Osteocyte (in vitro differentiated cells): ENCODE measurements at regions not wholly inside any gene's neighbourhood (a gene's known extent, or its start where the extent isn't known, plus 50 kb on each side); places are given as distances from the start of the nearest gene placed in this dataset.

Experiments used
- DNase-seq: peaks from one replicate; pipeline ENCODE4 v3.0.0; 2021; ENCODE audit warnings: mixed read lengths; ENCODE audit not compliant: unreplicated experiment; ENCODE audit errors: extremely low spot score
- H3K27ac Mint-ChIP-seq: one replicate; pipeline ENCODE4 v1.8.0; 2021; ENCODE audit warnings: mild to moderate bottlenecking, mixed read lengths; ENCODE audit not compliant: unreplicated experiment
- H3K27me3 Mint-ChIP-seq: one replicate; pipeline ENCODE4 v1.8.0; 2021; ENCODE audit warnings: mixed read lengths; ENCODE audit not compliant: unreplicated experiment
- H3K36me3 Mint-ChIP-seq: one replicate; pipeline ENCODE4 v1.8.0; 2021; ENCODE audit warnings: mixed read lengths; ENCODE audit not compliant: unreplicated experiment
- H3K4me1 Mint-ChIP-seq: one replicate; pipeline ENCODE4 v1.8.0; 2021; ENCODE audit warnings: mixed read lengths; ENCODE audit not compliant: unreplicated experiment
- H3K4me3 Mint-ChIP-seq: one replicate; pipeline ENCODE4 v1.8.0; 2021; ENCODE audit warnings: mild to moderate bottlenecking, moderate library complexity, mixed read lengths; ENCODE audit not compliant: unreplicated experiment
- H3K9me3 Mint-ChIP-seq: one replicate; pipeline ENCODE4 v1.8.0; 2021; ENCODE audit warnings: mixed read lengths; ENCODE audit not compliant: unreplicated experiment
- TF ChIP-seq, protein P1 (sequence below): fragments of 200-600 bp; sonication (generic); IDR thresholded peaks from 2 replicates; pipeline ENCODE4 v1.5.0; 2021; ENCODE audit warnings: antibody characterized with exemption, mild to moderate bottlenecking, moderate library complexity

DNA sequence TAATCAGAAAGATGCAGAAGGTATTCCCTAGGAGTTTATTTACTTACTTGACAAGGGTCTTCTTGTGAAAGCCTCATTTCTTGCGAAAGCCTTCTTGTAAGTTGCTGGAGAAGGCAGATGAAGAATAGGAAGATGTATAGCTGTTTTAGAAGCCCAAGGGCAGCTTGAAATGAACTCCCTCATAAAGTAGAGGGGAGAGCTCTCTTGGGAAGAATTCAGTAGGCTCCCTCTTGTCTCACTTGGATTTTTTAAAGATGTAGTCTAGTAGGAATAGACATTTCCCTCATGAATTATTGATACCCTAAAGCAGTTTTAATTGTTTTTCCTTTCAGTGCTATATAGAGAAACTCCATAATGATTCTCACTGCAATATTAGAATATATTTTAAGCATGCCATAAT lies 639.2 kb upstream of the CXADR start:
- Mint-ChIP-seq H3K27me3 (no peaks in the 10 kb centered on the region), H3K4me1 (no peaks in the 10 kb centered on the region), H3K27ac (no peak overlapping the region), H3K36me3 (peaks cover 2% of the 10 kb centered on the region), H3K9me3 (peaks cover 19% of the 10 kb centered on the region), H3K4me3 (no peak overlapping the region)
- TF ChIP-seq, protein P1, sequence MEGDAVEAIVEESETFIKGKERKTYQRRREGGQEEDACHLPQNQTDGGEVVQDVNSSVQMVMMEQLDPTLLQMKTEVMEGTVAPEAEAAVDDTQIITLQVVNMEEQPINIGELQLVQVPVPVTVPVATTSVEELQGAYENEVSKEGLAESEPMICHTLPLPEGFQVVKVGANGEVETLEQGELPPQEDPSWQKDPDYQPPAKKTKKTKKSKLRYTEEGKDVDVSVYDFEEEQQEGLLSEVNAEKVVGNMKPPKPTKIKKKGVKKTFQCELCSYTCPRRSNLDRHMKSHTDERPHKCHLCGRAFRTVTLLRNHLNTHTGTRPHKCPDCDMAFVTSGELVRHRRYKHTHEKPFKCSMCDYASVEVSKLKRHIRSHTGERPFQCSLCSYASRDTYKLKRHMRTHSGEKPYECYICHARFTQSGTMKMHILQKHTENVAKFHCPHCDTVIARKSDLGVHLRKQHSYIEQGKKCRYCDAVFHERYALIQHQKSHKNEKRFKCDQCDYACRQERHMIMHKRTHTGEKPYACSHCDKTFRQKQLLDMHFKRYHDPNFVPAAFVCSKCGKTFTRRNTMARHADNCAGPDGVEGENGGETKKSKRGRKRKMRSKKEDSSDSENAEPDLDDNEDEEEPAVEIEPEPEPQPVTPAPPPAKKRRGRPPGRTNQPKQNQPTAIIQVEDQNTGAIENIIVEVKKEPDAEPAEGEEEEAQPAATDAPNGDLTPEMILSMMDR, result no peak
- no peak for DNase-seq

DNA sequence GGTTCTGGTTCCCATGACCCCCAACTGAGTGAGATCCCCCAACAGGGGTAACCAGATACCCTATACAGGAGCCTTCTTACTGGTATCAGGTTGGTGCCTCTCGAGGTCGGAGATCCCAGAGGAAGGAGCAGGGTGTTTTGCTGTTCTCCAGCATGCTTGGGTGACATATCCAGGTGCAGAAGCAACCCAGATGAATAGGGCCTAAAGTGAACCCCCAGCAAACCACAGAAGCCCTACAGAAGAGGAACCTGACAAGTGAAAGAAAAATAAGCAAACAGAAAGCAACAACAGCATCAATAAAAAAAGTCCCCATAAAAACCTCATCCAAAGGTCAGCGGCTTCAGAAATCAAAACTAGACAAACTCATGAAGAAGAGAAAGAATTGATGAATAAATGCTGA lies 633.4 kb upstream of the CXADR start:
- Mint-ChIP-seq H3K27me3 (no peaks in the 10 kb centered on the region), H3K4me1 (no peaks in the 10 kb centered on the region), H3K27ac (no peak overlapping the region), H3K9me3 (peaks cover 23% of the 10 kb centered on the region), H3K4me3 (no peak overlapping the region), H3K36me3 (peaks cover 5% of the 10 kb centered on the region)
- no peak for DNase-seq
- TF ChIP-seq, protein P1, result no peak

DNA sequence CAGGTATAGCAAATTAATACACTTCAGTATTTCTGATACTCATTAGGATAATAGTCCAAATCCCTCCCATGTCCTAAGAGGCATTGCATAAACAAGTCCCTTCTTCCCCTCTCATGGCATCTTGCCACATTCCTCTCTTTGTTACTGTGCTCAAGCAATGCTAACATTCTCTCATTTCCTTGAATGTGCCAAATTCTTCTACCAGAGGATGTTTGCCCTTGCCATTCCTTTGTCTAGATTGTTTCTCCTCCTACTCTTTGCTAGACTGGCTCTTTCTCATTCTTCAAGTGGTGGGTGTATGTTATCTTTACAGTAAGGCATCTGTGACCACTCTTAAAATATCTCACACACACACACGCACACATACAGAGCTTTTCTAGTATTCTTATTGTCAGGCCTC lies 621.0 kb upstream of the CXADR start:
- H3K4me1 Mint-ChIP-seq, result peaks cover 34% of the 10 kb centered on the region
- H3K4me3 Mint-ChIP-seq, result no peak overlapping the region
- TF ChIP-seq, protein P1, result no peak
- H3K9me3 Mint-ChIP-seq, result no peaks in the 10 kb centered on the region
- DNase-seq, result no peak
- no peaks in the 10 kb centered on the region for H3K36me3 Mint-ChIP-seq
- H3K27ac Mint-ChIP-seq, result peak overlapping the region; percentile 79
- H3K27me3 Mint-ChIP-seq, result no peaks in the 10 kb centered on the region

DNA sequence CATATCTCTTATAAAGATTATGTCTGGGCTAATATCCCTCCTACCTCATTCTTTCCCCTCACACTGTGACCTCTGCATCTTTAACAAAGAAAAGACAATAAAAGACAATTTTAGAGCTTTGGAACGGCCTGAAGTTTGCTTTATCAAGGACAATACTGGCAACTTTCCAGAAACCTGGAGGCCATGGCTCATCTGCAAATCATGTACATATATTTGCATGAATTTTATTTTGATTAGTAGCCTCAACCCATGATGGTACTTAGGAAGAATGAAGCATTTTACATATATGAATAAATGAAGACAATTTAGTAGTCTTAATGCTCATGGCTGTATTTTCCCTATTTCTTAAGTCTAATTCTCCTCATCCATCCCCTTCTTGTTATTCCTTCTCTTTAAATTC lies 612.2 kb upstream of the CXADR start:
- no peaks in the 10 kb centered on the region for H3K27me3 Mint-ChIP-seq
- H3K9me3 Mint-ChIP-seq, result peaks cover 14% of the 10 kb centered on the region
- no peak overlapping the region for H3K27ac Mint-ChIP-seq
- no peak overlapping the region for H3K4me3 Mint-ChIP-seq
- H3K36me3 Mint-ChIP-seq, result no peaks in the 10 kb centered on the region
- TF ChIP-seq, protein P1, result no peak
- DNase-seq, result no peak
- H3K4me1 Mint-ChIP-seq, result peaks cover 3% of the 10 kb centered on the region

DNA sequence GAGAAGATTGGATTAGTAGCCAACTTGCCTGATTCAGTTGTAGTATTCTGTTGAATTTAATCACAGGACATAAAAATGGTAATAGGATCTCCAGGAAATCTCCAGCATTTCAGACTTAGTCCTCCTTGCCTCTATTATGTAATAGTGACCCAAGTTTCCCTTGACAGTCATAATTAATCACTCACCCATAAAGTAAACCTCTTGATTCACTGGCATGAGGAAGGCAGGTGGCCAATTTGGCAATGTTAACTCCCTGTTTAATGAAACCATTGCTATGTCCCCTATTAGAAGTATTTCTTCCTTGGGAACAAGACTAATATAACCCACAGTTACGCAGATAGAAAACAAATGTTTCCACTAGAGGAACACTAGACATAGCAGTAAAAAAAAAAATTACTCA lies 604.8 kb upstream of the CXADR start:
- TF ChIP-seq, protein P1, result no peak
- H3K4me3 Mint-ChIP-seq, result no peak overlapping the region
- H3K27me3 Mint-ChIP-seq, result no peaks in the 10 kb centered on the region
- peaks cover 19% of the 10 kb centered on the region for H3K4me1 Mint-ChIP-seq
- no peaks in the 10 kb centered on the region for H3K36me3 Mint-ChIP-seq
- H3K9me3 Mint-ChIP-seq, result peaks cover 12% of the 10 kb centered on the region
- no peak overlapping the region for H3K27ac Mint-ChIP-seq
- DNase-seq, result no peak
